ENCODE measurements at regions not wholly inside any gene's neighbourhood (a gene's known extent, or its start where the extent isn't known, plus 50 kb on each side); places are given as distances from the start of the nearest gene placed in this dataset.
A peak's percentile ranks its signal among the peaks of the same experiment; 100 is the strongest.

GRCh38 chr13:99656092-99656745, 154.9 kb downstream of the TM9SF2 start:
- peak overlapping the region; percentile 38 for H3K27ac ChIP-seq (ENCODE audit: extremely low read length, insufficient read depth, low read length)
- no peaks in the 10 kb centered on the region for H3K27me3 ChIP-seq (ENCODE audit: control insufficient read depth in 1 of 2, insufficient read depth in 2 of 2, low read length in 2 of 2)
- DNase-seq (ENCODE audit: low spot score) (peak; percentile 57), ATAC-seq (peak; percentile 93), FAIRE-seq (peak; percentile 93)
- 6% methylated on average over 7 of the region's 8 CpGs for WGBS (ENCODE audit: low lambda C conversion rate)
- H3K4me3 ChIP-seq (replicated peaks in 1 of 3; ENCODE audit: insufficient read depth in 1 of 3, low read depth in 2 of 3, low read length in 3 of 3) = peak overlapping the region; percentile 46 to 67 (median 48); a peak in 5 of 6 replicates
- ChIA-PET CTCF (ENCODE audit: low intra/inter-chr PET ratio, low total read pairs) (interaction anchor here (0.7 to 1.4 kb wide), 4 partner anchors 259 to 938 kb away, joined by 3 to 4 read pairs (median 4); no protein-coding TSS in a partner anchor), POLR2A (interaction anchor here (1.1 to 1.3 kb wide), 2 partner anchors 50 to 155 kb away, joined by 3 to 5 read pairs; partner anchors contain the start of genes CLYBL and TM9SF2)
- H3K79me2 ChIP-seq (ENCODE audit: insufficient read depth, low read length) = no peaks in the 10 kb centered on the region
- peak overlapping the region; percentile 47 for H2AFZ ChIP-seq (ENCODE audit: low read length)
- no peaks in the 10 kb centered on the region for H3K36me3 ChIP-seq (replicated peaks in 1 of 2; ENCODE audit: control insufficient read depth in 1 of 2, insufficient read depth in 2 of 2, low read length in 2 of 2)
- no peaks in the 10 kb centered on the region for H4K20me1 ChIP-seq (ENCODE audit: insufficient read depth, low read length)
- H3K9me3 ChIP-seq (ENCODE audit: low read length) = no peaks in the 10 kb centered on the region
- peak overlapping the region; percentile 76 for H3K4me2 ChIP-seq (ENCODE audit: low read depth, low read length)
- intact Hi-C loops (cut with micrococcal nuclease; ENCODE audit: unreplicated experiment) (loop anchor here (1.0 to 5.0 kb wide), 6 partner anchors 253 to 886 kb away; partner anchors contain the start of gene ZIC5), in situ Hi-C loops (cut with HindIII; ENCODE audit: extremely low pct_ligation_motif_present, low pct_unique_long_range_greater_than_20kb) (loop anchor here (25.0 kb wide), 3 partner anchors 581 to 1456 kb away; no protein-coding TSS in a partner anchor)
- peaks cover 21% of the 10 kb centered on the region for H3K4me1 ChIP-seq (ENCODE audit: insufficient read depth, low read length)
- BruUV-seq (replicated peaks) = TSS peak; percentile 81
- H3K9ac ChIP-seq (ENCODE audit: insufficient read depth, low read depth, low read length) = peak overlapping the region; percentile 57
- TF ChIP-seq XRCC5 (optimal IDR thresholded peaks at IDR 0.05; ENCODE audit: low read length) (peak; percentile 30), DNMT3B (CRISPR knock-in tag; conservative IDR thresholded peaks at IDR 0.05) (no peak), ZNF280D (CRISPR knock-in tag; IDR thresholded peaks at IDR 0.05) (no peak), AKAP8 (CRISPR knock-in tag; IDR thresholded peaks at IDR 0.05) (no peak), ZNF230 (CRISPR knock-in tag; IDR thresholded peaks at IDR 0.05) (no peak), ZNF335 (CRISPR knock-in tag; IDR thresholded peaks at IDR 0.05) (no peak), ZNF441 (CRISPR knock-in tag; IDR thresholded peaks at IDR 0.05; ENCODE audit: borderline replicate concordance) (no peak), KDM5A (IDR thresholded peaks at IDR 0.05; ENCODE audit: borderline replicate concordance, low read length) (peak; percentile 78), HNF1A (IDR thresholded peaks at IDR 0.05; ENCODE audit: low read depth) (peak; percentile 11; the same call in 1 of the 2 replicates), HNF1A (CRISPR knock-in tag; IDR thresholded peaks at IDR 0.05; ENCODE audit: borderline replicate concordance) (no peak), ZNF772 (CRISPR knock-in tag; IDR thresholded peaks at IDR 0.05) (no peak), PATZ1 (CRISPR knock-in tag; IDR thresholded peaks at IDR 0.05) (peak; percentile 23; the same call in 1 of the 2 replicates), FOXA3 (CRISPR knock-in tag; IDR thresholded peaks at IDR 0.05) (peak; percentile 7; the same call in 1 of the 2 replicates), MTA1 (CRISPR knock-in tag; IDR thresholded peaks at IDR 0.05; ENCODE audit: borderline replicate concordance) (no peak), IKZF4 (CRISPR knock-in tag; IDR thresholded peaks at IDR 0.05; ENCODE audit: borderline replicate concordance, low read depth, not compliant biosample characterization) (no peak)
